ENCODE measurements at regions not wholly inside any gene's neighbourhood (a gene's known extent, or its start where the extent isn't known, plus 50 kb on each side); places are given as distances from the start of the nearest gene placed in this dataset.

- TF ChIP-seq CTCF (IDR thresholded peaks at IDR 0.05): no peak
- TF ChIP-seq POLR2A (IDR thresholded peaks at IDR 0.05): no peak
Measured at GRCh38 chr14:49957089-49957852, 64.4 kb downstream of the ARF6 start.
